Activated effector memory CD4-positive, alpha-beta T cell treated with anti-CD3 and anti-CD28 coated beads, Interleukin-2, amount 50 U/mL, for 16 hours (primary cell): ENCODE measurements at regions not wholly inside any gene's neighbourhood (a gene's known extent, or its start where the extent isn't known, plus 50 kb on each side); places are given as distances from the start of the nearest gene placed in this dataset.

Experiments used
- DNase-seq: peaks from one replicate; pipeline ENCODE4 v3.0.0-alpha.2; 2020

GRCh38 chr10:112087953-112088456 is 95.6 kb downstream of the GPAM start:
- DNase-seq: no peak

- no peak for DNase-seq
These were observed 91.9 kb downstream of the GPAM start for GRCh38 chr10:112091703-112092102.

- no peak for DNase-seq
These were observed 91.0 kb downstream of the GPAM start for GRCh38 chr10:112092519-112092918.

- DNase-seq: no peak
These were observed 88.6 kb downstream of the GPAM start for GRCh38 chr10:112094984-112095383.

- DNase-seq: no peak
These were observed 87.8 kb downstream of the GPAM start for GRCh38 chr10:112095731-112096130.

GRCh38 chr10:112098682-112099081 is 84.9 kb downstream of the GPAM start:
- no peak for DNase-seq
